ENCODE measurements at regions not wholly inside any gene's neighbourhood (a gene's known extent, or its start where the extent isn't known, plus 50 kb on each side); places are given as distances from the start of the nearest gene placed in this dataset.
A peak's percentile ranks its signal among the peaks of the same experiment; 100 is the strongest.

DNA sequence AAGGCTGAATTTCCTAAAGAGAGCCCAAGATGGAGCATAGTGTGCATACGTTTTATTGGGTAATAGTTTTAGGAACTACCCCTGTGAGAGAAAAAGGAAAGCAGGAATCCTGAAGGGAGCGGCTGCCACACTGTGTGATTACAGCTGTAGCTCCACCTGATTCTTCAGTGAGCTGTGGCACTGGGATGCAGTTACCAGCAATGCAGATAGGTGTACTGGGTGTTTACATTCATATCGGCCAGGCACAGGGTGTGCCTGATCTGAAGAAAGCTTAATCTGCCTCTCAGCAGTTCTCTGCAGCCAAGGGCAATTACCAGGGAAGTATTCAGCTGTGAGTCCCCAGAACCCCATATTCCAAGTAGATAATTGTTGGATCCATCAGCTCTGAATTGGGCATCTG lies 1541.8 kb downstream of the EFNB2 start:
- Histone ChIP-seq H3K4me1 (ENCODE audit: insufficient read depth, poor library complexity, severe bottlenecking) (no peaks in the 10 kb centered on the region), H3K4me3 (ENCODE audit: severe bottlenecking) (no peak overlapping the region), H3K9me3 (ENCODE audit: severe bottlenecking) (no peaks in the 10 kb centered on the region), H3K27me3 (ENCODE audit: insufficient read depth, poor library complexity, severe bottlenecking) (no peaks in the 10 kb centered on the region), H3K27ac (ENCODE audit: poor library complexity, severe bottlenecking) (no peak overlapping the region), H3K36me3 (ENCODE audit: low read depth) (no peaks in the 10 kb centered on the region)
- ATAC-seq (ENCODE audit: low read depth) (no peak), DNase-seq (ENCODE audit: low spot score) (no peak)
- TF ChIP-seq, protein P1, sequence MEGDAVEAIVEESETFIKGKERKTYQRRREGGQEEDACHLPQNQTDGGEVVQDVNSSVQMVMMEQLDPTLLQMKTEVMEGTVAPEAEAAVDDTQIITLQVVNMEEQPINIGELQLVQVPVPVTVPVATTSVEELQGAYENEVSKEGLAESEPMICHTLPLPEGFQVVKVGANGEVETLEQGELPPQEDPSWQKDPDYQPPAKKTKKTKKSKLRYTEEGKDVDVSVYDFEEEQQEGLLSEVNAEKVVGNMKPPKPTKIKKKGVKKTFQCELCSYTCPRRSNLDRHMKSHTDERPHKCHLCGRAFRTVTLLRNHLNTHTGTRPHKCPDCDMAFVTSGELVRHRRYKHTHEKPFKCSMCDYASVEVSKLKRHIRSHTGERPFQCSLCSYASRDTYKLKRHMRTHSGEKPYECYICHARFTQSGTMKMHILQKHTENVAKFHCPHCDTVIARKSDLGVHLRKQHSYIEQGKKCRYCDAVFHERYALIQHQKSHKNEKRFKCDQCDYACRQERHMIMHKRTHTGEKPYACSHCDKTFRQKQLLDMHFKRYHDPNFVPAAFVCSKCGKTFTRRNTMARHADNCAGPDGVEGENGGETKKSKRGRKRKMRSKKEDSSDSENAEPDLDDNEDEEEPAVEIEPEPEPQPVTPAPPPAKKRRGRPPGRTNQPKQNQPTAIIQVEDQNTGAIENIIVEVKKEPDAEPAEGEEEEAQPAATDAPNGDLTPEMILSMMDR (IDR thresholded peaks at IDR 0.05; ENCODE audit: poor library complexity, severe bottlenecking) = no peak

DNA sequence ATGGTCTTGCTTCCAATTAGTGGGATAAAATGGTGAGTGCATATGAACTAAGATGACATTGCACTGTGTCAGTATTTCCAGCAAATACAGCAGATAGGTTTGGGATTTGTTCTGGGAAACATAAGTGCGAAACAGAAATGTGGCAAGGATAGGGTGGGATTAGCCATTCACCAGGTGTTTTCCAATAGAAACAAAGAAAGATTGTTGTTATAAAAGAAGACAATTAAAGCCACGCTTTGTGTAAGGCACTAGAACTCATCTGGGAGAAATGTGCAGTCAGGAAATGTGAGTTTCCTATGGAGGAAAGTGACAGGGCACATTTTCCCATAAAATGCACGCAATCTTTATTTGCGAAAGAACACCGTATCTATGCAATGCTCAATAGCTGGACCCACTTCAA lies 1547.8 kb downstream of the EFNB2 start:
- no peaks in the 10 kb centered on the region for H3K36me3 ChIP-seq (ENCODE audit: low read depth)
- TF ChIP-seq, protein P1 (IDR thresholded peaks at IDR 0.05; ENCODE audit: poor library complexity, severe bottlenecking) = no peak
- no peaks in the 10 kb centered on the region for H3K4me1 ChIP-seq (ENCODE audit: insufficient read depth, poor library complexity, severe bottlenecking)
- DNase-seq (ENCODE audit: low spot score) = no peak
- ATAC-seq (ENCODE audit: low read depth) = no peak
- H3K4me3 ChIP-seq (ENCODE audit: severe bottlenecking) = no peak overlapping the region
- no peaks in the 10 kb centered on the region for H3K27me3 ChIP-seq (ENCODE audit: insufficient read depth, poor library complexity, severe bottlenecking)
- H3K9me3 ChIP-seq (ENCODE audit: severe bottlenecking) = no peaks in the 10 kb centered on the region
- H3K27ac ChIP-seq (ENCODE audit: poor library complexity, severe bottlenecking) = no peak overlapping the region

DNA sequence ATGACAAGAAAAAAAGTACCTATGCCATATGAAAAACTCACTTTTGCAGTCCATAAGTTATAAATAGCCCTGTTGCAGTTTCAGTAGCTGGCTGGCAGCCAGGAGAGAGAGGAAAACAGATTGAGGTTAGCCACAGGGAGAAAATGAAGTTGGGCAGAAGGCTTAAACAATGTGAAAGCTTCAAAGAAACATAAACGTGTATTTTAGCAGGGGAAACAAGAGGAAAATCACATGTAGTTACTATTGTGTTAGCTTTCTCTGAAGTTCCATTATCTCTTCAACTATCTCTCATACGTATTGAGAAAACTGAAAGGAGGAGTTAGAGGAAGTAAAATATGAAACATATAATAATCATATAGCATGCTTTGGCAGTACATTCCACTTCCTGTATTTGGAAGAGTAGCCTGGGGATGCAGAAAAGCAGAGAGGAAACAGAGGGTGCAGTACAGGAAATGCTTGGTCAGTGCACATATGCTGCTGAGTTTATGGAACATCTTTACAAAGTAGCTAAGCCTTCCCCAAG lies 1551.1 kb downstream of the EFNB2 start:
- DNase-seq (ENCODE audit: low spot score) (no peak), ATAC-seq (ENCODE audit: low read depth) (peak; percentile 53; the same call in 2 of the 3 replicates)
- no peaks in the 10 kb centered on the region for H3K27me3 ChIP-seq (ENCODE audit: insufficient read depth, poor library complexity, severe bottlenecking)
- H3K27ac ChIP-seq (ENCODE audit: poor library complexity, severe bottlenecking) = no peak overlapping the region
- TF ChIP-seq, protein P1 (IDR thresholded peaks at IDR 0.05; ENCODE audit: poor library complexity, severe bottlenecking) = no peak
- H3K36me3 ChIP-seq (ENCODE audit: low read depth) = no peaks in the 10 kb centered on the region
- no peaks in the 10 kb centered on the region for H3K4me1 ChIP-seq (ENCODE audit: insufficient read depth, poor library complexity, severe bottlenecking)
- H3K4me3 ChIP-seq (ENCODE audit: severe bottlenecking) = no peak overlapping the region
- no peaks in the 10 kb centered on the region for H3K9me3 ChIP-seq (ENCODE audit: severe bottlenecking)

DNA sequence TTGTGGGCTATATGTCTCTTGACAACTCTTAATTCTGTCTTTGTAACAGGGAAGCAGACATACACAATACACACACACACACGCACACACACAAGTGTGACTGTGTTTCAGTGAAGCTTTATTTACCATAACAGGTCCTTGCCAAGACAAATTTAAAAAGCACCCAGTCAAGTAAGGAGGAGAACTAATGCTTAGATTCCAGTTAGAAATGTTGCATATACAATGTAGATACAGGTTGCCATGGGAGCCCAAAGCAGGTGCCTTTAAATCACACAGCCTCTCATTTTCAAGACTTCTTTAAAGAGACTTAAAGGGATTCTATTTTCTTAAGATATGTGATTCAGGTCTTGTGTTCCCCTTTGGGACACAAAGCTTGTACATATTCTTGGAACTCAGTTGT lies 1551.9 kb downstream of the EFNB2 start:
- Histone ChIP-seq H3K9me3 (ENCODE audit: severe bottlenecking) (no peaks in the 10 kb centered on the region), H3K27me3 (ENCODE audit: insufficient read depth, poor library complexity, severe bottlenecking) (no peaks in the 10 kb centered on the region), H3K4me1 (ENCODE audit: insufficient read depth, poor library complexity, severe bottlenecking) (no peaks in the 10 kb centered on the region), H3K27ac (ENCODE audit: poor library complexity, severe bottlenecking) (no peak overlapping the region), H3K4me3 (ENCODE audit: severe bottlenecking) (no peak overlapping the region), H3K36me3 (ENCODE audit: low read depth) (no peaks in the 10 kb centered on the region)
- DNase-seq (ENCODE audit: low spot score) (no peak), ATAC-seq (ENCODE audit: low read depth) (no peak)
- TF ChIP-seq, protein P1 (IDR thresholded peaks at IDR 0.05; ENCODE audit: poor library complexity, severe bottlenecking) = no peak

DNA sequence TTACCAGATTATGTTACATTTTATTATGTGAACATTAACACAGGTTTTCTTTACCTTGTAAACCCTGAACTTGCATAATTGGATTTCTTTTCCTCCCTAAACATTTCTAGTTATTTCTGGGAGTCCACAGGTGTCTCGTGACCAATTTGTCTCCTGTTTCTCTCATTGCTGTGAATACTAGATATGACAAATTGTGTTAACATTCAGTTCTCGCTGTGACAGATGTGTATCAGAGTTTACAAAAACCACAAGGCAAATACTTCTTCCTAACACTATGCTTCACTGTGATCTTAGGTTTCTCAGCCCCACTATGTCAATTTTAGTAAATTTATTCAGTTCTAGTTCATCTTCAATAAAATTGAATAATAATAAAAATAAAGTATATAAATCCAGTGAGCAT lies 1554.9 kb downstream of the EFNB2 start:
- Histone ChIP-seq H3K9me3 (ENCODE audit: severe bottlenecking) (no peaks in the 10 kb centered on the region), H3K4me1 (ENCODE audit: insufficient read depth, poor library complexity, severe bottlenecking) (no peaks in the 10 kb centered on the region), H3K27me3 (ENCODE audit: insufficient read depth, poor library complexity, severe bottlenecking) (no peaks in the 10 kb centered on the region), H3K27ac (ENCODE audit: poor library complexity, severe bottlenecking) (no peak overlapping the region), H3K4me3 (ENCODE audit: severe bottlenecking) (no peak overlapping the region), H3K36me3 (ENCODE audit: low read depth) (no peaks in the 10 kb centered on the region)
- no peak for DNase-seq (ENCODE audit: low spot score)
- TF ChIP-seq, protein P1 (IDR thresholded peaks at IDR 0.05; ENCODE audit: poor library complexity, severe bottlenecking) = no peak
- ATAC-seq (ENCODE audit: low read depth) = no peak

Data from RWPE2 (cell line).